NCI-H1417 (cell line): ENCODE measurements at regions not wholly inside any gene's neighbourhood (a gene's known extent, or its start where the extent isn't known, plus 50 kb on each side); places are given as distances from the start of the nearest gene placed in this dataset.

Source experiments
- DNase-seq, 3 experiments: peaks; one replicate each; lab custom pipeline; 2025; lab: John Stamatoyannopoulos, UW

DNA sequence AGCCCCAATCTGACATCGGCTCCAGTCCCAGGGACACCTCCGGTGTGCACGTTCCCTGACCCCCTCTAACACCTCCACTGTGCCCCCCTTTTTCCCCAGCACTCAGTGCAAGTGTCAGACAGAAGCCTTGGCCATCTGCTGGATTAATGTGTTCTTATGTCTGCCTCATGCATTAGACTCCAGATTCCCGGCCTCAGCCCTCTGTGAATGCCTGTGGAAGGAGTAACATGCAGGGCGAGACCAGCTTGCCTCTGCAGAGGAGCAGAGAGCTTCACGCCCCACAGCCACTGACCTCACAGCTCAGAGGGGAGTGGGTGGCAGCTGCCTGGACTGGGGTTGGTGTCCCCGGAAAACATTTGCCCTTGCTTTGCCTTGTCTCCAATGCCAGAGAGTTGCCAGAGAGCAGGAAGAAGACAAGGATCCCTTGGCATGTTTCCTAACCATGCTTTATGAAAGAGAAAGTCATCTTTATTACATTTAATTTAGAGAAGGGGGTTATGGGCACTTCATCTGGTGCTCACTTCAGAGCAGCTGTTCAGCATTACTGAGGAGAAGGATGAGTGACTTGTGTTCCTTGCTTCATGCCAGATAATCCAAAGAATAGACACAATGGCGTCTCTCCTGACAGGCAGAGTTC lies 91.6 kb upstream of the CXCL12 start:
- no peak for DNase-seq

DNA sequence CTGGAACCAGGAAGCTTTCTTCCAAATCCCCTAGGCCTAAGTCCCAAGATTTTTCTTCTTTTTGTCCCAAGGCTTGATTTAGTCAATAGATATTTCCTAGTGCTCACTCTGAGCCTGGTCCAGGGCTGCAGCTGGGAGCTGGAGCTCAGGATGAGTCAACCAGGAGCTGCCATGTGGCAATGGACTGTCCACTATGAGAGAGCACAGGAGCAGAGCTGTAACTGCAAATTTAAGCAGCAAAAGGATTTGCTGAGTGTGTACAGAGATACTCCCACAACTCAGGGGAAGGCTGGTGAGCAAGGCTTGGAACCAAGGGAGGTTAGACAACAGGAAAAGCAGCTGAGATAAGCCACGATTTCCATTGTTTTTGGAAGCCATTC lies 92.1 kb upstream of the CXCL12 start:
- DNase-seq: no peak

- no peak for DNase-seq
Measured at GRCh38 chr10:44478040-44478439, 93.1 kb upstream of the CXCL12 start.

DNA sequence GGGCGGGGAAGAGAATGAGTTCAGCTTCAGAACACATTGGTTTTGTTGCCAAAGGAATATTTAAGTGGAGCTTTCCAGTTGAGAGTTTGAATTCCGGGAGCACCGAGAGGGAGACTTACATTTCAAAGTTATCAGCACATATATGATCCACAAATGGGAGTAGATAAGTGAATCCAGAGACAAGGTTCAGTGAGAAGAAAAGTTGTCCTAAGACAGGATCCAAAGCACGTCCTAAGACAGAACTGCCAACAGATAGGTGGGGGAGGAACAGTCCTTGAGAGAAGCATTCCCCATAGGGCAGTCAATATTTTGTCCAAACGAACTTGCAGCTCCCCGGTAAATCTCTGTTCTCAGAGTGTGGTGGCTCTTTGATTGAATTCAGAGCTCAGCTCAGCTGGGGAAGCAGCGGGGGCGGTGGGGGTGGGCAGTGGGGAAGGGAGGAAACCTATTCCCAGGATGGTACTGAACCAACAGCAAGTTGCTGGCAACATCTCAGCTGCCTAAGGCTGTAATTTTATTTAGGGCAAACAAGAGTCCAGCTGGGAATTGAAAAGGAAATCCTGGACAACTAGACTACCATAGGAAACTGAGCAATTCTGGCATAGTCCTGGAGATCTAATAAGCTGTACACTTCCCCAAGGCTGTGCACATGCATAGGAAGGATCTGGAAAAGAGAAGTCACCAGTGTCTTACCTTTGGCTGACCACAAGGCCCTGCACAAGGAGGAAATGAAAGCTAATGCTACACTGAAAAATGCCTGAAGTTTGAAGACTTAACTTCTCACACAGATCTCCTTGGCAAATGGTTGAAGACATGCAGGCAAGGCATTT lies 94.2 kb upstream of the CXCL12 start:
- no peak for DNase-seq

DNA sequence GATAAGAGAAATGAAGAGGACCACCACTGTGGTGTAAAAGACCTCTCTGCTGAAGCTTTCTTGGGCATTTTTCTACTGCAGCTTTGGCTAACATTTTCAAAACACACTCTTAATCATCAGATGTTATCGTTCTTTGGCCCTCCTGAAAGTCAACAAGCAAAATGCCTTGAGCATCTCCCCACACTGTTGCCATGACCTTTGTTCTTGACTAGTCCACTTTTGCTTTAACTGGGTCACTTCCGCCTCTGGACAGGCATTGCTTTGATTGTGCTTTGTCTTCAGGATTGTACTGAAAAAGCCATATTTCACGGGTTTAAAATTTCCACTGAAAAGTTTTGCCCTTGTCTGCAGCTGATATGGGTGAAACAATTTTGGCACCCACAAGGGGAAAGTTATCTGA lies 107.8 kb upstream of the CXCL12 start:
- no peak for DNase-seq

GRCh38 chr10:44498222-44498621 lies 113.3 kb upstream of the CXCL12 start:
- no peak for DNase-seq

DNA sequence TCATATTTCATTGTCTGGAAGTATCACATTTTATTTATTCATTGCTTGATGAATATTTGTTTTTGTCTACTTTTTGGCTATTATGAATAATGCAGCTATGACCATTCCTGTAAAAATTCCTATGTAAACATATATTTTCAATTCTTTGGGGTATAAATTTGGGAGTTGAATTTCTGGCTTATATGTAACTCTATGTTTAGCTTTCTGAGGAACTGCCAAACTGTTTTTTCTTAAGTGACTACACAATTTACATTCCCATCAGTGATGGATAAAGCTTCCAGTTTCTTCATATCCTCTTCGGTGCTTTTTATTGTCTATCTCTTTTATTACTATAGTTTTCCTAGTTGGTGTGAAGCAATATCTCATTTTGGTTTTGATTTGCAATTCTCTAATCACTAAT lies 115.6 kb upstream of the CXCL12 start:
- no peak for DNase-seq

DNA sequence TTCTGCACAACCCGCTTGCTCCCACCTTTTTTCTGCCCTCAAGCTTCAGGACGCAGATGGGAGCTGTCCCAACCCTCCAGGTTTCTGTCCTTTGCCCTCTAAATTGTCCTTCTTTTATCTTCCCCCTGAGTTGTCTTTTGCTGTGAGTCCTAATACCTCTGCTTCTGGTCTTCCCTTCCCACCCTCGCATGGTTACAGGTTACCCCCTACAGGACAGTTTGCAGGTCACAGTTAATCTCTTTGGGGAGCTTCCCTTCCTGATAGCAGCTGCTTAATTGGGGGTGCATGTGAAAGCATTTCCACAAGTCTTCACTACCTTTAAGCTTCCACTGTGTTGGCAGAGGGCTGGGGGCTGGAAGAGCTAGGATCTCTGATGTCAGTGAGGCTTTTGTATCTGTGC lies 121.5 kb upstream of the CXCL12 start:
- no peak for DNase-seq

DNA sequence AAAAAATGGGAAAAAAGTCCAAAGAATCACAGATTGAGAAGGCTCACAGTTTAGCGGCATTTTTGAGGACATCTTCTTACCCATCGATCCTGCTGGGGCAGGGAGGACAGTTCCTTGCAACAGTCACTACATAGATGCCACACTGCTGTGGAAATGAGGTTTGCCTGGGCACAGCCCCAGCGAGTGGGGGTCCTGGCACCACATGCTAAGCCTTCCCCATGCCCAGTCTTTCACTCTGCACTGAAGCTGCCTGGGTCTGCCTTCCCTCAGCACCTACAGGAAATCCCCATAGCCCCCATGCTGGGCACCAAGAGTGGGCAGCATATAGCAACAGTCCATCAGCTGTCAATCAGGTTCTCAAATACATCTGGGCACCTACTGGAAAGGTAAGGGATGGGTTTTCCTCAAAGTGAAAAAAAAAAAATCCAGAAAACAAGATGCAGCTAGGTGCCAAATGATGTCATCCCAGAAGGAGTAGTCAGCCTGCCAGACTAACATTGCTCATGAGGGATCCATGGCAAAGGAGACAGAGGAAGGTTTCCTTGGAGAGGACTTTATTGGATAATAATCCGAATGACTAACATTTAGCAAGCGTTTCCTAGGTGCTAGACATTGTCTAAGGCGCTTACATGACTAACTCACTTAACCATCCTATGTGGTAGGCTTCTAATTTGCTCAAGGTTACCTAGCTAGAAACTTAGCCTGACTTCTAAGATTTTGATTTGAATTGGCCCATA lies 125.7 kb upstream of the CXCL12 start:
- no peak for DNase-seq

DNA sequence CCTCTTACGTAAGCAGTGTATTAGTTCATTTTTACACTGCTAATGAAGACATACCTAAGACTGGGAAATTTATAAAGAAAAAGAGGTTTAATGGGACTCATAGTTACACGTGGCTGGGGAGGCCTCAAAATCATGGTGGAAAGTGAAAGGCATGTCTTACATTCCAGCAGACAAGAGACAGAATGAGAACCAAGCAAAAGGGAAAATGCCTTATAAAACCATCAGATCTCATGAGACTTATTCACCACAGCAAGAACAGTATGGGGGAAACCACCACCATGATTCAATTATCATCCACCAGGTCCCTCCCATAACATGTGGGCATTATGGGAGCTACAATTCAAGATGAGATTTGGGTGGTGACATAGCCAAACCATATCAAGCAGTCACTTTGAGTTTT lies 126.3 kb upstream of the CXCL12 start:
- no peak for DNase-seq

DNA sequence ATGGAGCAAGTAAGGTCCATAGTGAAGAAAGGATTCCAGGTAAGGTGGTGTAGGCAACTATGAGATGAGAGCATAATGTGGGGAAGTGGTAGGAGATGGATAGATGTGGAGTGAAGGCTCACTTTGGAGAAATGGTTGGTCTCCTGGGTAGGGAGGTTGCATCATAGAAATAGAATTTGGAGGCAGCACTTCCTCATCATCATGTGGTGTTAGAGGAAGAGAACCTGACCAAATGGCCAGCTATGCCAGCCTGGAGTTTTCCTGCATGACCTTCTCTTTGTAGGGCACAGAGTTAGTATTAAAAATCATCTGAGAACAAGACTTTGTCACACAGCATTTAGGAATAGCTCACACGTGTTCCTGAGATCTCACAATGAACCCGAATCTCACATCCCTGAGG lies 126.7 kb upstream of the CXCL12 start:
- DNase-seq: no peak

GRCh38 chr10:44512431-44513022 lies 127.6 kb upstream of the CXCL12 start:
- DNase-seq: no peak

GRCh38 chr10:44513591-44513990 lies 128.7 kb upstream of the CXCL12 start:
- no peak for DNase-seq

GRCh38 chr10:44516891-44517290 lies 132.0 kb upstream of the CXCL12 start:
- DNase-seq: no peak

- no peak for DNase-seq
Measured at GRCh38 chr10:44517635-44518034, 132.7 kb upstream of the CXCL12 start.

- no peak for DNase-seq
Measured at GRCh38 chr10:44519361-44519760, 134.5 kb upstream of the CXCL12 start.

GRCh38 chr10:44520651-44521050 lies 135.8 kb upstream of the CXCL12 start:
- no peak for DNase-seq

DNA sequence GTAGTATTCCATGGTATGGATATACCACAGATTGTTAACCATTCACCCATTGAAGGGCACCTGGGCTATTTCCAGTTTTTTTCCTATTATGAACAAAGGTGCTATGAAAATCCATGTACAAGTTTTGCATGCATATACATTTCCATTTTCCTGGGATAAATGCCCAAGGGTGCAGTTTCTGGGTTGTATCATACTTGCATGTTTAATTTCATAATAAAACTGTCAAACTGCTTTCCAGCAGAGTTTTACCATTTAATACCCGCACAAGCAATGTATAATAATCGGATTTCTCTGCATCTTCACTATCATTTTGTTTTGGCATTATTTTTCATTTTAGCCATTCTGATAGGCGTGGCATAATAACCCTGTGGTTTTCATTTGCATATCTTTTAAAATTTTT lies 154.3 kb upstream of the CXCL12 start:
- no peak for DNase-seq

GRCh38 chr10:44552726-44553125 lies 167.8 kb upstream of the CXCL12 start:
- DNase-seq: no peak

GRCh38 chr10:44557596-44558191 lies 172.8 kb upstream of the CXCL12 start:
- no peak for DNase-seq

- no peak for DNase-seq
Measured at GRCh38 chr10:44558521-44558920, 173.6 kb upstream of the CXCL12 start.

DNA sequence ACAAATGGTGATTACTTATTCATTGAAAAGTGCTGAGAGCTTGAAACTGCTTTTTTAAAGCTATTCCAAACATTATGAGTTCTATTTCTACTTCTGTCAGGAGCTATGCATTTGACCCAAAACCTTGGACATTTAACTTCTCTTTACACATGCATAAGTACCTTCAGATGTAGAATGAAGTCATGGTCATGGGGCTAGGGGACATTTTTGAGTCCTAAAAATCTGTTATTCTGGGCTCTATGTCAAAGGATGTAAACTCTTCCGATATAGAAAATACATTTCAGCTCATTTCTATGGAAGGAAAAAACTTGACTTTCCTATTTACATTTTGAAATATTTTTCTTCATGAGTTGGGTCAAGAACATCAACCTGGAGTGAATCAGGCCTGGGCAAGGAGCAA lies 179.5 kb upstream of the CXCL12 start:
- no peak for DNase-seq
